B cell (primary cell): ENCODE measurements at regions not wholly inside any gene's neighbourhood (a gene's known extent, or its start where the extent isn't known, plus 50 kb on each side); places are given as distances from the start of the nearest gene placed in this dataset.

ENCODE experiments used
- ATAC-seq: fragments of 200-7000 bp; cut with Tn5 transposase; one replicate; pipeline ENCODE4 v1.10.0; 2021; ENCODE audit warnings: low read depth, mild to moderate bottlenecking, moderate number of reproducible peaks, moderate library complexity
- CTCF ChIA-PET: fragments of 350-600 bp; sonication (Branson Sonifier 250); formaldehyde crosslinking; loops from one replicate; lab custom pipeline; 2021; ENCODE audit warnings: antibody characterized with exemption, inconsistent platforms; lab: Charles Lee
- POLR2A ChIA-PET: fragments of 350-600 bp; sonication (Branson Sonifier 250); formaldehyde crosslinking; loops from one replicate; lab custom pipeline; 2021; ENCODE audit warnings: antibody characterized with exemption; lab: Charles Lee
- DNase-seq: peaks from one replicate; pipeline ENCODE4 v3.0.0; 2013
- H2AFZ ChIP-seq: 2 replicates; pipeline ENCODE4 v1.6.1; 2012; ENCODE audit warnings: mild to moderate bottlenecking, low read depth, low read length; ENCODE audit not compliant: insufficient read depth, poor library complexity, severe bottlenecking
- H3K27ac ChIP-seq, 2 donors: 1 replicate in 1 of 2; 2 replicates in 1 of 2; pipeline ENCODE4 v1.5.1; 2012 to 2013; ENCODE audit warnings: low read length in 2 of 2, mild to moderate bottlenecking in 2 of 2, moderate library complexity in 1 of 2
- H3K27me3 ChIP-seq, 4 experiments: fragments of 200-600 bp in 1 of 4; sonication (generic) in 1 of 4; replicated peaks in 1 of 4; 1 replicate in 2 of 4; 2 replicates in 2 of 4; pipeline versions ENCODE4 v1.6.1 to v1.7.0; 2013 to 2016; ENCODE audit warnings: low read length in 3 of 4, mild to moderate bottlenecking in 2 of 4, mixed read lengths in 1 of 4, moderate library complexity in 1 of 4; ENCODE audit not compliant: insufficient read depth in 4 of 4, control insufficient read depth in 3 of 4; ENCODE audit errors: control extremely low read depth in 1 of 4
- H3K36me3 ChIP-seq, 2 experiments: replicated peaks in 1 of 2; 1 replicate in 1 of 2; 2 replicates in 1 of 2; pipeline versions ENCODE4 v1.6.1 to v1.7.1; 2013; ENCODE audit warnings: low read length in 1 of 2; ENCODE audit not compliant: insufficient read depth in 2 of 2, control insufficient read depth in 1 of 2; ENCODE audit errors: control extremely low read depth in 1 of 2, extremely low read depth in 1 of 2
- H3K4me1 ChIP-seq, 2 donors: fragments of 200-600 bp in 1 of 2; sonication (generic) in 1 of 2; 1 replicate in 1 of 2; 2 replicates in 1 of 2; pipeline versions ENCODE4 v1.5.1 to v1.6.1; 2013 to 2017; ENCODE audit warnings: low read length in 2 of 2; ENCODE audit not compliant: control insufficient read depth in 2 of 2, insufficient read depth in 2 of 2
- H3K4me2 ChIP-seq: replicated peaks from 2 replicates; pipeline ENCODE3; 2012; ENCODE audit warnings: mild to moderate bottlenecking, low read depth, low read length; ENCODE audit not compliant: poor library complexity, severe bottlenecking
- H3K4me3 ChIP-seq, 5 experiments: fragments of 200-600 bp in 1 of 5; sonication (generic) in 1 of 5; 1 replicate in 3 of 5; 2 replicates in 2 of 5; pipeline versions ENCODE4 v1.5.1 to v1.7.0; 2011 to 2016; ENCODE audit warnings: low read length in 4 of 5, mild to moderate bottlenecking in 4 of 5, low read depth in 2 of 5, control low read depth in 1 of 5, moderate library complexity in 1 of 5; ENCODE audit not compliant: insufficient read depth in 1 of 5; ENCODE audit errors: control extremely low read depth in 1 of 5, extremely low read depth in 1 of 5
- H3K79me2 ChIP-seq: fragments of 200-600 bp; sonication (generic); one replicate; pipeline ENCODE4 v1.6.0; 2016; ENCODE audit warnings: low read length; ENCODE audit not compliant: control insufficient read depth, insufficient read depth
- H3K9ac ChIP-seq: fragments of 200-600 bp; sonication (generic); 2 replicates; pipeline ENCODE4 v1.6.1; 2017; ENCODE audit warnings: mild to moderate bottlenecking, low read length, moderate library complexity
- H3K9me3 ChIP-seq, 3 donors: one replicate each; pipeline versions ENCODE4 v1.6.1 to v1.7.1; 2013; ENCODE audit warnings: low read length in 2 of 3; ENCODE audit not compliant: control insufficient read depth in 2 of 3, insufficient read depth in 1 of 3; ENCODE audit errors: control extremely low read depth in 1 of 3
- H4K20me1 ChIP-seq: 2 replicates; pipeline ENCODE4 v1.6.0; 2012; ENCODE audit warnings: mild to moderate bottlenecking, low read length; ENCODE audit not compliant: insufficient read depth, control insufficient read depth, poor library complexity, severe bottlenecking
- H3K27ac Mint-ChIP-seq: one replicate; pipeline ENCODE4 v1.8.0; 2021; ENCODE audit warnings: mixed read lengths
- H3K27me3 Mint-ChIP-seq: one replicate; pipeline ENCODE4 v1.8.0; 2021; ENCODE audit warnings: mixed read lengths
- H3K4me1 Mint-ChIP-seq: one replicate; pipeline ENCODE4 v1.8.0; 2021; ENCODE audit warnings: mixed read lengths
- H3K4me3 Mint-ChIP-seq: one replicate; pipeline ENCODE4 v1.8.0; 2021; ENCODE audit warnings: mixed read lengths
- H3K9me3 Mint-ChIP-seq: one replicate; pipeline ENCODE4 v1.8.0; 2022; ENCODE audit warnings: mixed read lengths; ENCODE audit not compliant: insufficient read depth
- EZH2 ChIP-seq: IDR thresholded peaks from 2 replicates; pipeline ENCODE4 v1.6.1; 2012; ENCODE audit warnings: borderline replicate concordance, low read depth, mild to moderate bottlenecking, moderate library complexity, low read length; ENCODE audit not compliant: insufficient read depth, poor library complexity, severe bottlenecking
- WGBS: methylation state at CpG from one replicate; pipeline ENCODE4 v1.1.5; 2013; ENCODE audit warnings: missing lambda C conversion rate; ENCODE audit not compliant: insufficient coverage; 5-methylcytosine and 5-hydroxymethylcytosine counted together
- intact Hi-C: fragments of 100-400 bp; cut with micrococcal nuclease; formaldehyde crosslinking; loops from one replicate; pipeline ENCODE4 v1.10.0; 2022
- TF ChIP-seq, protein P1 (sequence below): fragments of 200-600 bp; IDR thresholded peaks from one replicate; pipeline ENCODE4 v1.8.0; 2022; ENCODE audit warnings: antibody characterized with exemption, mild to moderate bottlenecking

- CTCF ChIA-PET = no interaction called here
- intact Hi-C loops = no loop called here
- Histone ChIP-seq H3K9me3 (no peaks in the 10 kb centered on the region), H3K4me3 (no peak overlapping the region), H3K79me2 (no peaks in the 10 kb centered on the region), H3K4me1 (no peaks in the 10 kb centered on the region), H4K20me1 (no peaks in the 10 kb centered on the region), H3K9ac (no peak overlapping the region), H3K27me3 (no peaks in the 10 kb centered on the region), H3K4me2 (no peak overlapping the region), H2AFZ (no peak overlapping the region), H3K27ac (no peak overlapping the region), H3K36me3 (no peaks in the 10 kb centered on the region)
- Mint-ChIP-seq H3K9me3 (no peaks in the 10 kb centered on the region), H3K4me1 (no peaks in the 10 kb centered on the region), H3K27me3 (no peaks in the 10 kb centered on the region), H3K4me3 (no peak overlapping the region), H3K27ac (no peak overlapping the region)
- TF ChIP-seq, protein P1, sequence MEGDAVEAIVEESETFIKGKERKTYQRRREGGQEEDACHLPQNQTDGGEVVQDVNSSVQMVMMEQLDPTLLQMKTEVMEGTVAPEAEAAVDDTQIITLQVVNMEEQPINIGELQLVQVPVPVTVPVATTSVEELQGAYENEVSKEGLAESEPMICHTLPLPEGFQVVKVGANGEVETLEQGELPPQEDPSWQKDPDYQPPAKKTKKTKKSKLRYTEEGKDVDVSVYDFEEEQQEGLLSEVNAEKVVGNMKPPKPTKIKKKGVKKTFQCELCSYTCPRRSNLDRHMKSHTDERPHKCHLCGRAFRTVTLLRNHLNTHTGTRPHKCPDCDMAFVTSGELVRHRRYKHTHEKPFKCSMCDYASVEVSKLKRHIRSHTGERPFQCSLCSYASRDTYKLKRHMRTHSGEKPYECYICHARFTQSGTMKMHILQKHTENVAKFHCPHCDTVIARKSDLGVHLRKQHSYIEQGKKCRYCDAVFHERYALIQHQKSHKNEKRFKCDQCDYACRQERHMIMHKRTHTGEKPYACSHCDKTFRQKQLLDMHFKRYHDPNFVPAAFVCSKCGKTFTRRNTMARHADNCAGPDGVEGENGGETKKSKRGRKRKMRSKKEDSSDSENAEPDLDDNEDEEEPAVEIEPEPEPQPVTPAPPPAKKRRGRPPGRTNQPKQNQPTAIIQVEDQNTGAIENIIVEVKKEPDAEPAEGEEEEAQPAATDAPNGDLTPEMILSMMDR = no peak
- TF ChIP-seq EZH2 = no peak
- WGBS = no CpG with 5 or more reads among the region's 2 CpGs
- DNase-seq (no peak), ATAC-seq (no peak)
- POLR2A ChIA-PET = no interaction called here
Observed at GRCh38 chrX:113651306-113651705, 810.7 kb upstream of the AMOT start.

DNA sequence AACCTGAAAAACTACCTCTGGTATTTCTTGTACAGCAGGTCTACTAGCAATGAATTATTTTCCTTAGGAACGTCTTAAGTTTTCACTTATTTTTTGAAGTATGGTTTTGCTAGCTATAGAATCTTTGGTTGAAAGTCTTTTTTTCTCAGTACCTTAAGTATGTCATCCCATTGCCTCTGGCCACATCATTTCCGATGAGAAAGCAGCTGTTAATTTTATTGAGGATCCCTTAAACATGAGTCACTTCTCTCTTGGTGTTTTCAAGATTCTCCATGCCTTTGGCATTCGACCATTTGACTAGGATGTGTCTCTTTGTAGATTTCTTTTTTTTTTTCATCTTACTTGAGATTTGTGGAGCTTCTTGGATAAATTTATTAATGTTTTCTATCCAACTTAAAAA is 803.8 kb upstream of the AMOT start:
- no peak overlapping the region for H2AFZ ChIP-seq
- POLR2A ChIA-PET = no interaction called here
- no CpG with 5 or more reads among the region's 3 CpGs for WGBS
- ATAC-seq (no peak), DNase-seq (no peak)
- intact Hi-C loops = no loop called here
- no peaks in the 10 kb centered on the region for H4K20me1 ChIP-seq
- TF ChIP-seq, protein P1 = no peak
- TF ChIP-seq EZH2 = no peak
- Mint-ChIP-seq H3K4me3 (no peak overlapping the region), H3K9me3 (no peaks in the 10 kb centered on the region), H3K27me3 (no peaks in the 10 kb centered on the region), H3K4me1 (no peaks in the 10 kb centered on the region), H3K27ac (no peak overlapping the region)
- no peak overlapping the region for H3K9ac ChIP-seq
- H3K9me3 ChIP-seq = peaks cover 0 to 2% (median 0%) of the 10 kb centered on the region in 3 donors
- CTCF ChIA-PET = no interaction called here
- H3K4me1 ChIP-seq = no peaks in the 10 kb centered on the region
- no peak overlapping the region for H3K4me3 ChIP-seq
- no peaks in the 10 kb centered on the region for H3K36me3 ChIP-seq
- H3K79me2 ChIP-seq = no peaks in the 10 kb centered on the region
- H3K27me3 ChIP-seq = no peaks in the 10 kb centered on the region
- H3K27ac ChIP-seq = no peak overlapping the region
- no peak overlapping the region for H3K4me2 ChIP-seq
